Nephron (organoid): ENCODE measurements at regions not wholly inside any gene's neighbourhood (a gene's known extent, or its start where the extent isn't known, plus 50 kb on each side); places are given as distances from the start of the nearest gene placed in this dataset.

ENCODE experiments used
- H3K27ac Mint-ChIP-seq, 3 experiments: 2 replicates each; pipeline ENCODE4 v1.8.0; 2020; ENCODE audit warnings: mixed read lengths in 3 of 3, mild to moderate bottlenecking in 2 of 3, moderate library complexity in 1 of 3
- H3K27me3 Mint-ChIP-seq: 2 replicates; pipeline ENCODE4 v1.8.0; 2021; ENCODE audit warnings: low read depth, mild to moderate bottlenecking, moderate library complexity, mixed read lengths
- H3K36me3 Mint-ChIP-seq: 2 replicates; pipeline ENCODE4 v1.8.0; 2020; ENCODE audit warnings: low read depth, mixed read lengths
- H3K4me1 Mint-ChIP-seq: 2 replicates; pipeline ENCODE4 v1.8.0; 2020; ENCODE audit warnings: mixed read lengths
- H3K4me3 Mint-ChIP-seq, 3 experiments: 2 replicates each; pipeline ENCODE4 v1.8.0; 2020; ENCODE audit warnings: mild to moderate bottlenecking in 3 of 3, mixed read lengths in 3 of 3, moderate library complexity in 2 of 3
- H3K9me3 Mint-ChIP-seq: 2 replicates; pipeline ENCODE4 v1.8.0; 2020; ENCODE audit warnings: mixed read lengths
- TF ChIP-seq, protein P1 (sequence below), 3 experiments: fragments of 200-600 bp; sonication (generic); IDR thresholded peaks; one replicate each; pipeline ENCODE4 v1.5.0; 2021; ENCODE audit warnings: antibody characterized with exemption in 3 of 3; ENCODE audit not compliant: unreplicated experiment in 3 of 3

DNA sequence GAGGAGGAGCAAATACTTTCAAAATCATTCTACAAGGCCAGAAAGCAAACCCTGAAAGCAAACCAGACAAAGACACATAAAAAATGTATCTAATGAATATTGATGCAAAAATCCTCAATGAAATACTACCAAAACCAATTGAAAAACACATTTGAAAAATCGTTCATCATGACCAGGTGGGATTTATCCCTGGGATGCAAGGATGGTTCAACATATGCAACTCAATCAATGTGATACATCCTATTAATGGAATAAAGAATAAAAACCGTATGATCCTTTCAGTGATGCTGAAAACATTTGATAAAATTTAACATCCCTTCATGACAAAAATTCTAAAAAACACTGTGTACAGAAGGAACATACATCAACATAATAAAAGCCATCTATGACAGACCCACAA lies 337.6 kb downstream of the NNT start:
- no peaks in the 10 kb centered on the region for H3K36me3 Mint-ChIP-seq
- H3K9me3 Mint-ChIP-seq, result peaks cover 23% of the 10 kb centered on the region
- no peak overlapping the region for H3K27ac Mint-ChIP-seq
- no peaks in the 10 kb centered on the region for H3K27me3 Mint-ChIP-seq
- no peak overlapping the region for H3K4me3 Mint-ChIP-seq
- no peaks in the 10 kb centered on the region for H3K4me1 Mint-ChIP-seq
- TF ChIP-seq, protein P1, sequence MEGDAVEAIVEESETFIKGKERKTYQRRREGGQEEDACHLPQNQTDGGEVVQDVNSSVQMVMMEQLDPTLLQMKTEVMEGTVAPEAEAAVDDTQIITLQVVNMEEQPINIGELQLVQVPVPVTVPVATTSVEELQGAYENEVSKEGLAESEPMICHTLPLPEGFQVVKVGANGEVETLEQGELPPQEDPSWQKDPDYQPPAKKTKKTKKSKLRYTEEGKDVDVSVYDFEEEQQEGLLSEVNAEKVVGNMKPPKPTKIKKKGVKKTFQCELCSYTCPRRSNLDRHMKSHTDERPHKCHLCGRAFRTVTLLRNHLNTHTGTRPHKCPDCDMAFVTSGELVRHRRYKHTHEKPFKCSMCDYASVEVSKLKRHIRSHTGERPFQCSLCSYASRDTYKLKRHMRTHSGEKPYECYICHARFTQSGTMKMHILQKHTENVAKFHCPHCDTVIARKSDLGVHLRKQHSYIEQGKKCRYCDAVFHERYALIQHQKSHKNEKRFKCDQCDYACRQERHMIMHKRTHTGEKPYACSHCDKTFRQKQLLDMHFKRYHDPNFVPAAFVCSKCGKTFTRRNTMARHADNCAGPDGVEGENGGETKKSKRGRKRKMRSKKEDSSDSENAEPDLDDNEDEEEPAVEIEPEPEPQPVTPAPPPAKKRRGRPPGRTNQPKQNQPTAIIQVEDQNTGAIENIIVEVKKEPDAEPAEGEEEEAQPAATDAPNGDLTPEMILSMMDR (IDR thresholded peaks at IDR 0.05; ENCODE audit: unreplicated experiment in 3 of 3), result no peak

DNA sequence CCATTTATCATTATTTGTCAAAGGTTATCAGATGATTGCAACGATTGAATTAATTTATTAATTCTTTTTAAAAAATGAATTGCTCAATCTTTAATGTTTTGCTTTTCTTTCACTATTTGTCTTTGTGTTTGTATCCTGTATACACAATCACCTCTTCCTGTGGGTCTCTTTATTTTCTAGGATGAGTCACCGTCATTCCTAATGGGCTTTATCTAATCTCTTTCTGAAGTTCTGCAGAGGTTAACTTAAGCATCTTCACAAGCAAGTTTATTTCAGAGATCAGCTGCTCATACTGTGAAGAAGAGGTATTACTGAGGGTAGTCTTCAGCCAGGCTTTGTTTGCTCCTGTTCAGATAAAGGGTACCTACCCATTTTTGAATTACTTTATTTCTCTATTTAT lies 323.9 kb downstream of the NNT start:
- H3K27ac Mint-ChIP-seq, result no peak overlapping the region
- no peaks in the 10 kb centered on the region for H3K4me1 Mint-ChIP-seq
- H3K4me3 Mint-ChIP-seq, result no peak overlapping the region
- TF ChIP-seq, protein P1 (IDR thresholded peaks at IDR 0.05; ENCODE audit: unreplicated experiment in 3 of 3), result no peak
- H3K27me3 Mint-ChIP-seq, result no peaks in the 10 kb centered on the region
- H3K36me3 Mint-ChIP-seq, result no peaks in the 10 kb centered on the region
- H3K9me3 Mint-ChIP-seq, result no peaks in the 10 kb centered on the region

DNA sequence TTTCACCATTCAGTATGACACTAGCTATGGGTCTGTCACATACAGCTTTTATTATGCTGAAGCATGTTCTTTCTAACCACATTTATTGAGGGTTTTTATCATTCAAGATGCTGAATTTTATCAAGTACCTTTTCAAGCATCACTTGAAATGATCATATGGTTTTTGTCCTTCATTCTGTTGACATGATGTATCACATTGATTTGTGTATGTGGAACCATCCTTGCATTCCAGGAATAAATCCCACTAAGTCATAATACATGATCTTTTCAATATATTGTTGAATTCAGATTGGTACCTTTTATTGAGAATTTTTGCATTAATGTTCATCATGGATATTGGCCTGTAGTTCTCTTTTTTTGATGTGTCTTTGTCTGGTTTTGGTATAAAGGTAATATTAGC lies 317.4 kb downstream of the NNT start:
- Mint-ChIP-seq H3K4me1 (no peaks in the 10 kb centered on the region), H3K27me3 (no peaks in the 10 kb centered on the region), H3K4me3 (no peak overlapping the region), H3K36me3 (no peaks in the 10 kb centered on the region), H3K9me3 (no peaks in the 10 kb centered on the region), H3K27ac (no peak overlapping the region)
- TF ChIP-seq, protein P1 (IDR thresholded peaks at IDR 0.05; ENCODE audit: unreplicated experiment in 3 of 3), result no peak

DNA sequence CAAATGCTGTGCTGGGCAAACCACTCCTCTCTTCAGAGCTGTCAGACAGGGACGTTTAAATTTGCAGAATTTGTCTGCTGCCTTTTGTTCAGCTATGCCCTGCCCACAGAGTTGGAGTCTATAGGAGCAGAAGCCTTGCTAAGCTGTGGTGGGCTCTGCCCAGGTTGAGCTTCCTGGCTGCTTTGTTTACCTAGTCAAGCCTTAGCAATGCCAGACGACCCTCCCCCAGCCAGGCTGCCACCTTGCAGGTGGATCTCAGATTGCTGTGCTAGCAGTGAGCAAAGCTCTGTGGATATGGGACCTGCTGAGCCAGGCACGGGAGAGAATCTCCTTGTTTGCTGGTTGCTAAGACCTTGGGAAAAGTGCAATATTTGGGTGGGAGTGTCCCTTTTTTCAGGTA lies 314.9 kb downstream of the NNT start:
- H3K27me3 Mint-ChIP-seq, result no peaks in the 10 kb centered on the region
- H3K9me3 Mint-ChIP-seq, result no peaks in the 10 kb centered on the region
- H3K27ac Mint-ChIP-seq, result no peak overlapping the region
- no peak overlapping the region for H3K4me3 Mint-ChIP-seq
- TF ChIP-seq, protein P1 (IDR thresholded peaks at IDR 0.05; ENCODE audit: unreplicated experiment in 3 of 3), result no peak
- no peaks in the 10 kb centered on the region for H3K4me1 Mint-ChIP-seq
- no peaks in the 10 kb centered on the region for H3K36me3 Mint-ChIP-seq

DNA sequence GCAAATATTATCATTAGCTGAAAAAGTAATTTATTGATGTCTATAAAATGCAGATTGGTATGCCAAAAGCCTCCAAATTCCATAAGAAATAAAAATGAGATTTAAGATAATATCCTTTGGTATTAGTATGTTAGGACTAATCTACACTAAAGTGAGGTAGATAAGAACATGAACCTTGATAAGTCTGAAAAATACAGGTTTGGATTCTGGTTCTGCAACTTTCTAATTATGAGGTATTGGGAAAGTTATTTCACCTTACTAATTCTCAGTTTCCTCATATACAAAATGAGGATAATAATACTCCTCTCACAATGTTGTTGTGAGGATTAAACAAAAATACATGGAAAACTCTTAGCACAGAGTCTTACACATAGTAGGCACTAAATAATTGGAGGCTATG lies 300.1 kb downstream of the NNT start:
- no peaks in the 10 kb centered on the region for H3K4me1 Mint-ChIP-seq
- no peak overlapping the region for H3K4me3 Mint-ChIP-seq
- no peaks in the 10 kb centered on the region for H3K36me3 Mint-ChIP-seq
- no peak overlapping the region for H3K27ac Mint-ChIP-seq
- TF ChIP-seq, protein P1 (IDR thresholded peaks at IDR 0.05; ENCODE audit: unreplicated experiment in 3 of 3), result no peak
- H3K9me3 Mint-ChIP-seq, result no peaks in the 10 kb centered on the region
- no peaks in the 10 kb centered on the region for H3K27me3 Mint-ChIP-seq

DNA sequence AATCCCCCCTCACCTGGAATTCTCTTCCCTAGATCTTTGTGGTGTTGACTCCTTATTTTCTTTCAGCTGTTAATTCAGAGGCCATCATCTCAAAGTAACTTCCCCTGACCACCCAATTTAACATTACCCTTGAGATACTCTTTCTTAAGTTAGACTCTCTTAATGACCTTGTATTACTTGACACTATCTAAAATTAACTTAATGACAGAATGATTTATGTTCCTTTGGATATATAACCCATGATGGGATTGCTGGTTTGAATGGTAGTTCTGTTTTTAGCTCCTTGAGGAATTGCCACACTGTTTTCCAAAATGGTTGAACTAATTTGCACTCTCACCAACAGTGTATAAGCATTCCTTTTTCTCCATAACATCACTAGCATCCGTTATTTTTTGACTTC lies 298.0 kb downstream of the NNT start:
- Mint-ChIP-seq H3K27ac (no peak overlapping the region), H3K27me3 (no peaks in the 10 kb centered on the region), H3K36me3 (no peaks in the 10 kb centered on the region), H3K4me3 (no peak overlapping the region), H3K4me1 (no peaks in the 10 kb centered on the region), H3K9me3 (no peaks in the 10 kb centered on the region)
- TF ChIP-seq, protein P1 (IDR thresholded peaks at IDR 0.05; ENCODE audit: unreplicated experiment in 3 of 3), result no peak
